ENCODE measurements at regions not wholly inside any gene's neighbourhood (a gene's known extent, or its start where the extent isn't known, plus 50 kb on each side); places are given as distances from the start of the nearest gene placed in this dataset.

- TF ChIP-seq POLR2A (IDR thresholded peaks at IDR 0.05) = no peak
- TF ChIP-seq CTCF (IDR thresholded peaks at IDR 0.05) = no peak
- TF ChIP-seq POLR2AphosphoS5 (IDR thresholded peaks at IDR 0.05) = no peak
- TF ChIP-seq EP300 (IDR thresholded peaks at IDR 0.05) = no peak
Measured at GRCh38 chr15:29548006-29548405, 274.3 kb downstream of the TJP1 start.

Measured in stomach (tissue), 4 donors.